HG03442 (cell line): ENCODE measurements at regions not wholly inside any gene's neighbourhood (a gene's known extent, or its start where the extent isn't known, plus 50 kb on each side); places are given as distances from the start of the nearest gene placed in this dataset.
A peak's percentile ranks its signal among the peaks of the same experiment; 100 is the strongest.
"Not testable (repeated sequence)": the region's sequence is repeated elsewhere in the genome, so short reads cannot be mapped to it uniquely, and the experiment has no call there.

Experiments
- ATAC-seq: cut with Tn5 transposase; IDR thresholded peaks from one replicate; pipeline ENCODE4 v1.9.1; 2021; ENCODE audit warnings: mild to moderate bottlenecking, moderate library complexity; ENCODE audit not compliant: unreplicated experiment

DNA sequence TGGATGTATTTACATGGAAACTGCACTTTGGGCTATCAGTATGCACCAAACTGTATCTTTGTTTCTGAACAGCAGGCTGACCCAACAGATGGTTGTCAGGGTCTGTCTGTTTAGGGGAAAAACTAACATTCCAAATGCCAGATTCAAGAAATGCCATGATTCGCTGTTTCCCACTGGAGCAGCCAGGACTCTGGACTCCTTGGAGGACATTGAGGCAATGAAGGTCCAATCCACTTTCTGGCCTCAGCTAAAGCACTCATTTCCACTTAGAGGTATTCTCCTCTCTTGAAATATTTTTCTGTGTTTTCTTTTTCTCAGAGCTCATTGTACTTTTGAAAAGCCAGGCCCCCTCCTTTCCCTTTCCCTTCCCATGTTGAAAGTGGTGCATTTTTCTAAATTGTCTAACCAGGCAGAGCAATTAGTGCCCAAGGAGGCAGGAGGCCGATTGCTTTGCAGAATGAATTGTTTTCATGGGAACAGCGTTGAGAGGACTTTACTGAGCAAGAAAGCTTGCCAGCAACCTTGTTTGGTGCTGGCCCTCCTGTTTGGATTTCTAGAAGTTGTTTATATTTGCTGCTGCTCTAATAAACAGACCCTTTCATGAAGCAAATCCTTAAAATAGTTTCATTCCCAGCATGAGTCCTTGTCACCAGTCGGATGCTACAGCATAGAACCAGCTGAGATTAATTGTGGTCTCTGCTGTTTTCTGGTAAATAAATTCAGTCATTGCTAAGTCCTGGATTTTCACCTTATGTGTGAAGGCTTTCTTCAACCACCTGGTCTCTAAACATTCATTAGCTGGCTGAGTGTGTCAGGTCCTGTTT, 132.8 kb upstream of the TAF11L2 start:
- no peak for ATAC-seq

- ATAC-seq: no peak
These were observed 132.3 kb upstream of the TAF11L2 start for GRCh38 chr5:17365811-17366138.

GRCh38 chr5:17367256-17367840, 130.7 kb upstream of the TAF11L2 start:
- ATAC-seq: no peak

DNA sequence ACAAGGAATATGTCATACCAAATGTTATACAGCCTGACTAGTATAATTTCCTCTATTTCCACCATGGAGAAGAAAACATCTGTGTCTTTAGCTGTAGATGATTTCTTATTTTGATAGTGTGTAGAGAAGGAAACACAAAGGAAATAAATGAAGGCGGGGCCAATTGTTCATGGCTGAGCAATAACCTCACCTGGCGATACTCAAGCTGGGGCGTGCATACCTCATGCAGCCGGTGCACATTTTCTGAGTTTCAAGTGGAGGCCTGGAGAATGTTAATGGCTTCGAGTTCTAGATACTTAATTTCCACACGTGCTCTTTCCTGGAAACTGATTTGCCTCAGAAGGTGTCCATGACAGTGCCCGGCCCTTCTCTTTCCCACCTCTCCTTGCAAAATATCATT, 127.4 kb upstream of the TAF11L2 start:
- no peak for ATAC-seq

DNA sequence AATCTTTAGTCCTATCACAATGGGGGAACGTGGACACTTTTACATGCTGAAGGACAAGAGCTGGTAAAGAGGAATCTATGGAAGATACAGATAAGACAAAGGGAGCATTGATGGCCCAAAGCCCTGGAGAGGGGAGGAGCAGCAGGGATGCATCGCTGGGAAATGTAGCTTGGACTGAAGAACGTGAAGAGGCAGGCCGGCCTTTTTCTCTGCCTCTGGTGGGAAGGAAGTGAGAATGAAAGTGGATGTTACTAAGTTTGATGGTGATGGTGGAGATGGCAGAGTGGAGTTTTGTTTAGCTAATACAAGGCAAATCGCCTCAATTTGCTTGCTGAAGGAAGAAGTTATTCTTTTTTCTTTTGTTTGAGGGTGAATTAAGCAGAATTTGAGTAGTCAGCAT, 124.6 kb upstream of the TAF11L2 start:
- ATAC-seq: peak; percentile 63

DNA sequence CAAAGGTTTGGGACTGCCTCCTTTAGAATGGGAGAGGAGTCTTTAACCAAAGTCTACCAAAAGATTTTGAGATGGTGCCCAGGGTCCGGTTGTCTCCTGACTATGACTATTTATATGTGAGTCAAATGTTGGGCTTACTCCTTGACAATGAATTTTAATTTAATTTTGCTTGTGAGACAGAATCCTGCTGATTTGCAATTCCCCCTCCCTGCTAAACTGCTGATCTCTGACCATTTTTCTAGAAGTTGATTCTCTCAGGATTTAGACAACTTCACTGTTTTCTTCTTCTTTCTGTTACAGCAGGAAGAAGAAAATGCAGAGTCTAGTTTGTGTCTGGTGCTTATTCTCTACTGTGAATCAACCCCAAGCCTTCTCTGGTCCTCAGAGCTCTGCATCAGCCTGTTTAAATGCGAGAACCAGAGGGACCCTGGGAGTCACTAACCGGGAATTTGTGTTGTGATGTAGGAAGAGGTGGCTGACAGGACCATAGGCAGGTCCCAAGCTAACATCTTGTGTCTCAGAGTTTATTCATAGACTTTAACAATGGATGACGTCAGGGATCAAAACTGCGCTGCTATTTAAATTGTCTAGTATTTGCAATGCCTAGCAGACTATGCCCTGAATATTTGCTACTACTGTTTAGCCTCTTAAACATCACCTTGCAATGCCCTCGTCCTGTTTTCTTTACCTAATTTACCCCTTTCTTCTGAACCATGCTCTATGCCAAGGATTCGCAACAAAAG, 124.0 kb upstream of the TAF11L2 start:
- peak; percentile 10 for ATAC-seq

GRCh38 chr5:17374973-17375742, 122.9 kb upstream of the TAF11L2 start:
- ATAC-seq: no peak

DNA sequence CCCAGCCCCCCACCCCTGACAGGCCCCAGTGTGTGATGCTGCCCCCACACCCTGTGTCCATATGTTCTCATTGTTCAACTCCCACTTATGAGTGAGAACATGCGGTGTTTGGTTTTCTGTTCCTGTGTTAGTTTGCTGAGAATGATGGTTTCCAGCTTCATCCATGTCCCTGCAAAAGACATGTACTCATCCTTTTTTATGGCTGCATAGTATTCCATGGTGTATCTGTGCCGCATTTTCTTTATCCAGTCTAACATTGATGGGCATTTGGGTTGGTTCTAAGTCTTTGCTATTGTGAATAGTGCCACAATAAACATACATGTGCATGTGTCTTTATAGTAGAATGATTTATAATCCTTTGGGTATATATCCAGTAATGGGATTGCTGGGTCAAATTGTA, 122.1 kb upstream of the TAF11L2 start:
- ATAC-seq: not testable (repeated sequence)

GRCh38 chr5:17378346-17378997, 119.6 kb upstream of the TAF11L2 start:
- ATAC-seq: no peak

DNA sequence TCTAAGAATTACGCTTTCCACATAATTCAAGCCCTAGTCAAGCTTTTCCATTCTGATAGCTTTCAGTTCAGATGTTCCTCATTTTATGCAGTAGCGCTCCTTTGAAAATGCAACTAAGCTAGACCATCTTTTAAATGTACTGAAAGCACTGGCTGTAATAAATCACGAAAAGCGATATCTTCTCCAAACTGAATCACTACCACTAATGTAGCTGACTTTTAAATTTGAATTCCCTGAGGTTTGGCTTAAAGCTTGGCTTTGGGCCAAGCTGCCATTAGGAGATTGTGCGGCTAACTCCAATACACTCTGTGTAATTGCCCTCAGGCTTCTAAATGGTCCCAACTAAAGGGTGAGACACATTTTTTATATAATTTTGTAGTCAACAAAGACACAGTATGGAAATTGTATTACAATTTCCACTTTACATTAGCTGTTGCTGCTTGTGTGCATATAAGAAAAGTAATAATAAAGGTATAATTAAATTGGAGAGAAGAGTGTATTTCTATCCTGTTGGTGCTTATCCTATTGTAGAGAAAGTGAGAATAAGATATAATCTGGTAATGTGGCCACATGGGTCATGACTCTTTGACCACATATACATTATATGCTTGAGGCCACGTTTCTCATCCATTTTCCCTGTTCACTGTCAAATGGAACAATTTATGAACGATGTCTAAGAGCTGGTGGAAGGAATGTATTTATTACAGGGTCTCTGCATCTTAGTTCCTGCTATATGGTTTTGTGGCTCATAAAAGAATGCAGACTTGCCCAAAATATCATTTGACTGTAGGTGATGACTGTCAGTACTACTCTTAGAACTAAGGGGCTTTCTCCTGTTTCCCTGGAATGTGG, 118.7 kb upstream of the TAF11L2 start:
- ATAC-seq: no peak

GRCh38 chr5:17381932-17382331, 116.1 kb upstream of the TAF11L2 start:
- no peak for ATAC-seq

- no peak for ATAC-seq
These were observed 114.5 kb upstream of the TAF11L2 start for GRCh38 chr5:17383526-17383925.

GRCh38 chr5:17384181-17384580, 113.8 kb upstream of the TAF11L2 start:
- no peak for ATAC-seq

DNA sequence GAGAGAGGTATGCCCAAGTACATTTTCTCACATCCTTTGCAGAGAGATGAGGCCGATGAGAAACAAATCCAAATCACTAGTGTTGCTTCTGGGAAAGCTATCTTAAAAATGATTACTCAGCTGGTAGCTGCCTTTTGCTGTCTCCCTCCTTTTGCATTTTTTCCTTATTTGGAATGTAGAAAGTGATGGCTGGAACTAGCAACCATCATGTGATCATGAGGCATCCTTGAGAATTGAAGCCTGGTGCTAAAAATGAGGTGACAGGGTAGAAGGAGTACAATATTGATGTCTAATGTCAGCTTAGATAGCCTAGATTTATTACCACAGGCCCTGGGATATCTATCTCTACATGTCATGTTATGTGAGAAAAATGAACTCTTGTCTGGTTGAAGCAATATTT, 109.3 kb upstream of the TAF11L2 start:
- no peak for ATAC-seq

GRCh38 chr5:17394086-17394485, 103.9 kb upstream of the TAF11L2 start:
- no peak for ATAC-seq

DNA sequence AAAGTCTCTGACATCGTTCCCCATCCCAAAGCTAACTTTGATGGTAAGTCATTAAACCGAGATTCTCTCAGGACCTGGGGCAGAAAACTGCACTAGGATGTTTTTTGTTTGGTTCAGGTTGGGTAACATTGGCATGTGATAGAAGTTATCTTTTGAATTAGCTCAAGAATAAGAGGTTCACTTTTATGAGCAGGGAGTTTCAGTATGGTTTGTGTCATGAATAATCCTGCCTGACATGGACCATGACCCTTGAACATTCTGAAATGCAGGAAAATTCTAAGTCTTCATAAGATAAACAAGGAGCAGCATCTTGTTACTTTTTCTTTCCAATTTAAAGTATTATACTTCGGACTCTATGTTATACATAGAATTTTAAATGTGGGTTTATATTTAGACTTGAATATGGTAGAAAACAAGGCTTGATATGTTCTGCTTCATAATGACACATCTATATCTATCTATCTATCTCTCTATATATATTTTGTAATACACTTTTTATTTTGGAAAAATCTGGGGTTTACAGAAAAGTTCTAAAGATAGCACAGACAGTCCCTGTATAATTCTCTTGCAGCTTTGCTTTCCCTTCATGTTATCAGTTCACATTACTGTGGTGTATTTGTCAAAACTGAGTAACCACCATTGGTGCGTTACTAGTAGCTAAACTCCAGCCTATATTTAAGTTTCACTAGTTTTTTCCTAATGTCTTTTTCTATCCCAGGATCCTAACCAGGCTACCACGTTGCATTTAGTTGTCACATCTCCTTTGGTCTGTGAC, 102.7 kb upstream of the TAF11L2 start:
- no peak for ATAC-seq

DNA sequence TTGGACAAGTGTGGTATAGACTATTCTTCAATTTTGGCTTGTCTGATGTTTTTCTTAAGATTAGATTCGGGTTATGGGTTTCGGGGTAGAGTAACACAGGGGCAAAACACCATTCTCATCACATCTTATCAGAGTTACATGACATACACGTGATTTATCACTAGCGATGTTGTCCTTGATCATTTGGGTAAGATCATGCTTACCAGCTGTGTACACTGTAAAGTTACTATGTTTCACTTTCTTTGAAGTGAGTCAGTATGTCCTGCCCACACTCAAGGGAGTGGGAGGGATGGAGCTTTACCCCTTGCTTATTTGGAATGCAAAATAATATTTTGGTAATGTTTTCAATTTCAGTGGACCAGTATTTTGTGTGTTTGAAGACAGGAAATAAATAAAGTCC, 101.8 kb upstream of the TAF11L2 start:
- peak; percentile 62 for ATAC-seq

- ATAC-seq: peak; percentile 59
These were observed 99.6 kb upstream of the TAF11L2 start for GRCh38 chr5:17398431-17398830.
